ENCODE measurements at regions not wholly inside any gene's neighbourhood (a gene's known extent, or its start where the extent isn't known, plus 50 kb on each side); places are given as distances from the start of the nearest gene placed in this dataset.

DNA sequence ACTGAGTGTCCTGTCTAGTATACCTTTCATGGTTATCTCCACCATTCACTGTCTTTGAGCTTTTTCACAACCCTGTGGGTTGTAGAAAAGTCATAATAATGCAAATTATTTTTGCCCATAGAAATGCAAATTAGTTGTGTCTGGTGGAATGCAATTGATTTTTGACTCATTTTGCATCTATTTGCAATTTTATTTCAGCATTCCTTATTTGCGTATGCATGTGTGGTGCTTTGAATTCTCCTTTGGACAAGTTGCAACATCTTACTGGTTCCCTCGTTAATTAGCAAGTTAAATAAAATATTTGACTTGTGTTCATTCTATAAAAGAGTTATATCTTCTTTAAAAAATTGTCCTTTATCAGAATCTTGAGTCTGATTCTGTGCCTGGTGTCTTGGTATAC is 297.3 kb upstream of the CASK start:
- TF ChIP-seq, protein P1, sequence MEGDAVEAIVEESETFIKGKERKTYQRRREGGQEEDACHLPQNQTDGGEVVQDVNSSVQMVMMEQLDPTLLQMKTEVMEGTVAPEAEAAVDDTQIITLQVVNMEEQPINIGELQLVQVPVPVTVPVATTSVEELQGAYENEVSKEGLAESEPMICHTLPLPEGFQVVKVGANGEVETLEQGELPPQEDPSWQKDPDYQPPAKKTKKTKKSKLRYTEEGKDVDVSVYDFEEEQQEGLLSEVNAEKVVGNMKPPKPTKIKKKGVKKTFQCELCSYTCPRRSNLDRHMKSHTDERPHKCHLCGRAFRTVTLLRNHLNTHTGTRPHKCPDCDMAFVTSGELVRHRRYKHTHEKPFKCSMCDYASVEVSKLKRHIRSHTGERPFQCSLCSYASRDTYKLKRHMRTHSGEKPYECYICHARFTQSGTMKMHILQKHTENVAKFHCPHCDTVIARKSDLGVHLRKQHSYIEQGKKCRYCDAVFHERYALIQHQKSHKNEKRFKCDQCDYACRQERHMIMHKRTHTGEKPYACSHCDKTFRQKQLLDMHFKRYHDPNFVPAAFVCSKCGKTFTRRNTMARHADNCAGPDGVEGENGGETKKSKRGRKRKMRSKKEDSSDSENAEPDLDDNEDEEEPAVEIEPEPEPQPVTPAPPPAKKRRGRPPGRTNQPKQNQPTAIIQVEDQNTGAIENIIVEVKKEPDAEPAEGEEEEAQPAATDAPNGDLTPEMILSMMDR (IDR thresholded peaks at IDR 0.05 in 4 of 5, conservative IDR thresholded peaks at IDR 0.05 in 1 of 5), result no peak
- no peak for TF ChIP-seq POLR2A (IDR thresholded peaks at IDR 0.05)
